ENCODE measurements at regions not wholly inside any gene's neighbourhood (a gene's known extent, or its start where the extent isn't known, plus 50 kb on each side); places are given as distances from the start of the nearest gene placed in this dataset.

- Histone ChIP-seq H3K27me3 (no peaks in the 10 kb centered on the region), H3K36me3 (no peaks in the 10 kb centered on the region), H3K4me3 (ENCODE audit: low read depth, low read length) (no peak overlapping the region), H3K9me3 (no peaks in the 10 kb centered on the region), H3K4me1 (no peaks in the 10 kb centered on the region)
- TF ChIP-seq CTCF (IDR thresholded peaks at IDR 0.05; ENCODE audit: low read depth, low read length): no peak
- DNase-seq: no peak
Measured at GRCh38 chr18:76307293-76307690, 187.8 kb downstream of the ZNF516 start.

GRCh38 chr18:76306685-76307292 is 188.3 kb downstream of the ZNF516 start:
- TF ChIP-seq CTCF (IDR thresholded peaks at IDR 0.05; ENCODE audit: low read depth, low read length): peak; percentile 33
- no peak overlapping the region for H3K4me3 ChIP-seq (ENCODE audit: low read depth, low read length)
- no peak for DNase-seq

GRCh38 chr18:76285866-76286265 is 209.2 kb downstream of the ZNF516 start:
- H3K27me3 ChIP-seq: no peaks in the 10 kb centered on the region
- DNase-seq: no peak
- no peak overlapping the region for H3K4me3 ChIP-seq (ENCODE audit: low read depth, low read length)
- TF ChIP-seq CTCF (IDR thresholded peaks at IDR 0.05; ENCODE audit: low read depth, low read length): no peak
- no peaks in the 10 kb centered on the region for H3K4me1 ChIP-seq
- no peaks in the 10 kb centered on the region for H3K36me3 ChIP-seq
- no peaks in the 10 kb centered on the region for H3K9me3 ChIP-seq

More at GRCh38 chr18:76306685-76307292, 188.3 kb downstream of the ZNF516 start:
- no peaks in the 10 kb centered on the region for H3K4me1 ChIP-seq
- H3K9me3 ChIP-seq: no peaks in the 10 kb centered on the region
- H3K36me3 ChIP-seq: no peaks in the 10 kb centered on the region
- no peaks in the 10 kb centered on the region for H3K27me3 ChIP-seq

GRCh38 chr18:76281565-76281964 is 213.5 kb downstream of the ZNF516 start:
- no peaks in the 10 kb centered on the region for H3K9me3 ChIP-seq
- no peak overlapping the region for H3K4me3 ChIP-seq (ENCODE audit: low read depth, low read length)
- no peak for TF ChIP-seq CTCF (IDR thresholded peaks at IDR 0.05; ENCODE audit: low read depth, low read length)
- no peak for DNase-seq
- no peaks in the 10 kb centered on the region for H3K27me3 ChIP-seq
- no peaks in the 10 kb centered on the region for H3K36me3 ChIP-seq
- H3K4me1 ChIP-seq: no peaks in the 10 kb centered on the region

- no peak for TF ChIP-seq CTCF (IDR thresholded peaks at IDR 0.05; ENCODE audit: low read depth, low read length)
Measured at GRCh38 chr18:76277801-76278200, 217.2 kb downstream of the ZNF516 start.

GRCh38 chr18:76275727-76276313 is 219.2 kb downstream of the ZNF516 start:
- no peaks in the 10 kb centered on the region for H3K27me3 ChIP-seq
- no peak for DNase-seq
- H3K4me3 ChIP-seq (ENCODE audit: low read depth, low read length): no peak overlapping the region
- TF ChIP-seq CTCF (IDR thresholded peaks at IDR 0.05; ENCODE audit: low read depth, low read length): no peak
- H3K9me3 ChIP-seq: no peaks in the 10 kb centered on the region
- H3K4me1 ChIP-seq: no peaks in the 10 kb centered on the region
- no peaks in the 10 kb centered on the region for H3K36me3 ChIP-seq

More at GRCh38 chr18:76277801-76278200, 217.2 kb downstream of the ZNF516 start:
- Histone ChIP-seq H3K4me1 (no peaks in the 10 kb centered on the region), H3K36me3 (no peaks in the 10 kb centered on the region), H3K4me3 (ENCODE audit: low read depth, low read length) (no peak overlapping the region), H3K27me3 (no peaks in the 10 kb centered on the region), H3K9me3 (no peaks in the 10 kb centered on the region)
- no peak for DNase-seq

Measured in BE2C (cell line).